ENCODE measurements at regions not wholly inside any gene's neighbourhood (a gene's known extent, or its start where the extent isn't known, plus 50 kb on each side); places are given as distances from the start of the nearest gene placed in this dataset.

DNA sequence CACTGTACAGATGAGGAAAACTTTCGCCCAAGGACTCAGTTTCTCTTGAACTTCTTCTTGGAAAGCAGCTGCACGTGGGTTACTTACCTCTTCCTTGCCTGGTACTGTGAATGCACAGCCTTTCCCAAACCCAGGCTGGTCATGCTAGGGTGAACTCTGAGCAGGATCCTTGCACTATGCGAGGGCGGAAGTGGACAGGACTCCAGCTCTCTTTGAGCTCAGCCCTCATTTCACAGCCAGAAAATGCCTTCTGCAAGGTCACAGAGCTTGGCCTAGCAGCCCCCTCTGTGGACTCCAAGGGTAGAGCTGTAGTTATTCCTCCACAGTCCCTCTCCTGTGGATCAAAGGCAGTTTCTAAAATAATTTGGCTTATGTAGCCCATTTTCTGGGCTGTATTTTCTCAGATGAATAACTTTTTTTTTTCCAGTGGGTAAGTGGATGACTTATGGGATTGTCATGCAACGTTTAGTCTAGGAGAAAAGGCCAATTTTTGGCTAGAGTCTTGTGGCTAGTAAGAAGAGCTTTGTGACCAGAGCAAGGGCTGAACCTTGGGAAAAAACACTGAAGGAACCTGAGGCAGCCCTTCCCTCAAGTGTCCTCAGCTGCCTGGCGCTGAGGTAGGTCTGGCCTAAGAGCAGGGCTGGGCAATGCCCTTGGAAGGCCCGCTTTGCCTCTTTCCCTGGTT lies 172.7 kb downstream of the SCP2D1 start:
- DNase-seq (ENCODE audit: insufficient read length, low spot score) (no peak), FAIRE-seq (no peak)
- TF ChIP-seq, protein P1, sequence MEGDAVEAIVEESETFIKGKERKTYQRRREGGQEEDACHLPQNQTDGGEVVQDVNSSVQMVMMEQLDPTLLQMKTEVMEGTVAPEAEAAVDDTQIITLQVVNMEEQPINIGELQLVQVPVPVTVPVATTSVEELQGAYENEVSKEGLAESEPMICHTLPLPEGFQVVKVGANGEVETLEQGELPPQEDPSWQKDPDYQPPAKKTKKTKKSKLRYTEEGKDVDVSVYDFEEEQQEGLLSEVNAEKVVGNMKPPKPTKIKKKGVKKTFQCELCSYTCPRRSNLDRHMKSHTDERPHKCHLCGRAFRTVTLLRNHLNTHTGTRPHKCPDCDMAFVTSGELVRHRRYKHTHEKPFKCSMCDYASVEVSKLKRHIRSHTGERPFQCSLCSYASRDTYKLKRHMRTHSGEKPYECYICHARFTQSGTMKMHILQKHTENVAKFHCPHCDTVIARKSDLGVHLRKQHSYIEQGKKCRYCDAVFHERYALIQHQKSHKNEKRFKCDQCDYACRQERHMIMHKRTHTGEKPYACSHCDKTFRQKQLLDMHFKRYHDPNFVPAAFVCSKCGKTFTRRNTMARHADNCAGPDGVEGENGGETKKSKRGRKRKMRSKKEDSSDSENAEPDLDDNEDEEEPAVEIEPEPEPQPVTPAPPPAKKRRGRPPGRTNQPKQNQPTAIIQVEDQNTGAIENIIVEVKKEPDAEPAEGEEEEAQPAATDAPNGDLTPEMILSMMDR (IDR thresholded peaks at IDR 0.05; ENCODE audit: insufficient read depth, missing control alignments), result no peak

DNA sequence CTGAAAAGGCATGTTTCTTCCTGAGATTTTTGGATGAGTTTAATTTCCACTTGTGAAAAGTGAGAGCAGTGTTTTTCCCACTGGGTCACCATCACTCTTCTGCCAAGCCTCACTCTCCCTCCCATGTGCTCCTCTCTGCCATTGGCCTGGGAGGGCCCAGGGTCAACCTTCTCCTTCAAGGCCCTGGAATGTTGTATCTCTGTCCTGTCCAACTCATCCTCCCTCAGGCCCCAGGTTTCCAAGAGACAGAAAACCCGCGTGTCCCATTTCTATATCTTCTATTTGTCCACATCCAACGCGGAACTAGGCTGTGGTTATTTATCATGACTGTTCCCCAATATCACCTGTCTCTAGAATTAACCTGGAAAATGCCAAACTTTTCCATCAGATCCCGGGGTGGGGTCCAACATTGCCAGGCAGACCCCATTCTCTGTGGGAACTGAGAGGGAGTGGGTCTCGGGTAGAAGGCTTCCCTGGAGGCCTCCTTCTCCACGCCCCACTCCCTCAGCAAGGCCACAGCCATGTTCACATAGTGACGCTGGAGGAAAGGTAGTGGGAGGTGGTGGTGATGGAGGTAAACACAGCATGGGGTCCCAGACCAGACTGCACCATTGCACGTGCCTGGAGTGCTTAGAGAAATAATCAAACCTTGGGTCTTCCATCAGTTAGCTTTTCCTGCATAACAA lies 173.5 kb downstream of the SCP2D1 start:
- FAIRE-seq, result no peak
- DNase-seq (ENCODE audit: insufficient read length, low spot score), result no peak
- TF ChIP-seq, protein P1 (IDR thresholded peaks at IDR 0.05; ENCODE audit: insufficient read depth, missing control alignments), result no peak

DNA sequence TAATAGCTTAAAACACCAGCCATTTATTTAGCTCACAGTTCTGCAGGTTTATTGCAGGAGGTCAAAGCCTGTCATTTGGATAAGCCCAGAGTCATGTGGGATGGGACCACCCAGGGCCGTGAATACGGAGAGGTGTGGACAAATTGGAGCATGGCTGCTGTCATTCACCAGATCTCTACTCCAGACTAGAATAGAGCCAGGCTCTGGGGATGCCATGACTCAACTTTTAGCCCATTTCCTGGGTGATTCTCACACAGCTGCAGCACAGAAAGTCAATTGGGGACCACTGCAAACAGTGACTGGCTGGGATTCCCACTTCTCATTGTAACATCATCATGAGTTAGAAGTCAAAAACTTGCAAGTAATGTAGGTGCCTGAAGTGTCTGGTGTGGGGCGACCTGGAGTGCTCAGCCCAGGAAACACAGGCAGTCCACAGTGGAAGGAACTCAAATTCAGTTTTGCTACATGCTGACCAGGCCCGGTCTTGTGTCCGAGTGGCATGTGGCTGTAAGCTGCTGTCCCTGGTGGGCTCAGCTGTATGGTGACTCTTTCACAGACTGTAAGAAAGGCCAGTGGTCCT lies 174.3 kb downstream of the SCP2D1 start:
- no peak for DNase-seq (ENCODE audit: insufficient read length, low spot score)
- FAIRE-seq, result no peak
- TF ChIP-seq, protein P1 (IDR thresholded peaks at IDR 0.05; ENCODE audit: insufficient read depth, missing control alignments), result no peak

DNA sequence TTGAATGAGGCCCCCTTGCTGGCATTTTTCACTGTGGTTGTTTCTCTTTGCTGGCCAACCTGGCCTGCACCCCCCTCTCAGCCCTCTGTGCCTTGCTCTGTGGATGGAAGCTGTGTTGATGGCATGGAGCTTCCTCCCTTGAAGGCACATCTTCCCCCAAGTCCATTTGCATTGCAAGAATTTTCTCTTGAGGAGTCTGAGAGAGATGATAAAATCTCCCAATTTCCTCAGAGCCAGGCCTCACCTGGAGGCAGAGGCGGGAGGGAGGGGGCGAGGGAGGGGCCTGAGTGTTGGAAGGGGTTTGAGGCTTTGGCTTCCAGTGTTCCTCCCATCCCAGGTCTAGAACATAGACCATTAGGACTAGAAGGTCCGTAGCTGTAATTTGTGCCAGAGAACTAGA lies 175.1 kb downstream of the SCP2D1 start:
- DNase-seq (ENCODE audit: insufficient read length, low spot score), result no peak
- TF ChIP-seq, protein P1 (IDR thresholded peaks at IDR 0.05; ENCODE audit: insufficient read depth, missing control alignments), result no peak
- no peak for FAIRE-seq

DNA sequence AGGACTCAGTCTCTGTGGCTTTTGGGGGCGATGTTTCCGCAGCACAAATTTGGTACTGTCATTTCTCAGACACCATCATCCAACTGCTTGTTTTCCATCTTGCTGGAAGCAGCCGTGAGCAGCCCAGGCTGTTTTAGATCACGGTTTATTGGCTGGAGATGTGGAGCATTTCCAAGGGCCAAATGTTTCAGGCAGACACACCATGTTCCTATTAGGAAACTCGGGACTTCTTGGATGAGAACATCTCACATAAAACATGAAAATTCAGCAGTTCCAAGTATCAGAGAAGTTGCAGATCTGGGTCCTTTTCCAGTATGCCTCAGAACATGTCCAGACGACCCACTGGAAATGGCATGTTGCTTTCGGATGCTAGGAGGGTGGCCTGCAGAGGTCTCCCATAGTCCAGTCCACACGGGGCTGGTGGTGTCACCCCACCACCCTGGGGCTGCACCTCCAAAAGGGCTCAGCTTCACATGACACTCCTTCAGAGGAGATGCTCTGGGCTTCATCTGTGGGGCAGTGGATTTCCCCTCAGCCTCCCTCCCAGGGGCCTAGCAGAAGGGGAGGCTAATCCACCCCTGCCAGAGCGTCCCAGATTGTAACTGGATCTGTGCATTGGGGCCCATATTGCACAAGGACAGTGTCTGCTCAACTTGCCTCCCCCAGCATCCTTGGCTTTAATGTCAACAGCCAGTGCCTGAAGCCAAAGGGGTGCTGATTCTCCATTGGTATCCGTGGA lies 176.3 kb downstream of the SCP2D1 start:
- FAIRE-seq (no peak), DNase-seq (ENCODE audit: insufficient read length, low spot score) (no peak)
- TF ChIP-seq, protein P1 (IDR thresholded peaks at IDR 0.05; ENCODE audit: insufficient read depth, missing control alignments), result no peak

DNA sequence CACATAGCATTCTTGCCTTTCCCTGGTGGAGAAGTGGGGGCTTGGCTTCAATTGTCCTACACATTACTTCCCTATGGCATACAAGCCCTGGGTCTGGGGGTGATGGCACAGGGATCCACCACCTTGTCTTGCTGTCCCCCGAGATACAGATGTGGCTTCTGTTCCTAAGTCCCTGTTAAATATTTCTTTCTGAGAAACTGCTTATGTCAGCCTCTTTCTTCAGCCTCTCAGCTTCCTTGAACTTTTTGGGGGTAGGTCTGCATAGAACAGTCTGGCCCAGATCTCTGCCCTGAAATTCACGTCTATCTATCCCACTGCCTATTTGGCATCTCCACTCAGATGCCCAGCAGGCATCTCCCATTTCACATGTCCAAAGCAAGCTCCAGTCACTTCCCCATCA lies 177.4 kb downstream of the SCP2D1 start:
- TF ChIP-seq, protein P1 (IDR thresholded peaks at IDR 0.05; ENCODE audit: insufficient read depth, missing control alignments), result no peak
- no peak for FAIRE-seq

More for the DNA sequence above, 177.4 kb downstream of the SCP2D1 start:
- no peak for DNase-seq (ENCODE audit: insufficient read length, low spot score)
